NCI-H1417 (cell line): ENCODE measurements at regions not wholly inside any gene's neighbourhood (a gene's known extent, or its start where the extent isn't known, plus 50 kb on each side); places are given as distances from the start of the nearest gene placed in this dataset.

Experiments used
- DNase-seq, 3 experiments: peaks; one replicate each; lab custom pipeline; 2025; lab: John Stamatoyannopoulos, UW

GRCh38 chr3:104460477-104461406 is 906.0 kb upstream of the ALCAM start:
- peak in 1 of 3 experiments; percentile 42 for DNase-seq

GRCh38 chr3:104461431-104461830 is 905.3 kb upstream of the ALCAM start:
- no peak for DNase-seq

- DNase-seq = no peak
These were observed 894.5 kb upstream of the ALCAM start for GRCh38 chr3:104472221-104472620.

- no peak for DNase-seq
These were observed 892.7 kb upstream of the ALCAM start for GRCh38 chr3:104474011-104474410.

- DNase-seq = no peak
These were observed 863.7 kb upstream of the ALCAM start for GRCh38 chr3:104503022-104503421.

GRCh38 chr3:104510131-104510849 is 856.4 kb upstream of the ALCAM start:
- DNase-seq = peak in 1 of 3 experiments; percentile 16

- DNase-seq = no peak
These were observed 852.3 kb upstream of the ALCAM start for GRCh38 chr3:104514371-104514770.

- no peak for DNase-seq
These were observed 851.9 kb upstream of the ALCAM start for GRCh38 chr3:104514776-104515175.

GRCh38 chr3:104519068-104519467 is 847.6 kb upstream of the ALCAM start:
- no peak for DNase-seq

GRCh38 chr3:104519468-104520227 is 847.1 kb upstream of the ALCAM start:
- DNase-seq = no peak

GRCh38 chr3:104520228-104520655 is 846.5 kb upstream of the ALCAM start:
- no peak for DNase-seq

- no peak for DNase-seq
These were observed 844.9 kb upstream of the ALCAM start for GRCh38 chr3:104521606-104522336.

GRCh38 chr3:104523136-104523535 is 843.6 kb upstream of the ALCAM start:
- DNase-seq = no peak

GRCh38 chr3:104526901-104527401 is 839.8 kb upstream of the ALCAM start:
- no peak for DNase-seq

- DNase-seq = no peak
These were observed 835.8 kb upstream of the ALCAM start for GRCh38 chr3:104530934-104531333.

GRCh38 chr3:104536715-104537114 is 830.0 kb upstream of the ALCAM start:
- no peak for DNase-seq

GRCh38 chr3:104537323-104537722 is 829.4 kb upstream of the ALCAM start:
- no peak for DNase-seq

- no peak for DNase-seq
These were observed 820.4 kb upstream of the ALCAM start for GRCh38 chr3:104546301-104546700.

GRCh38 chr3:104547031-104547430 is 819.7 kb upstream of the ALCAM start:
- DNase-seq = peak in 2 of 3 experiments; percentile 3 to 17

GRCh38 chr3:104548401-104548800 is 818.3 kb upstream of the ALCAM start:
- no peak for DNase-seq

- no peak for DNase-seq
These were observed 817.5 kb upstream of the ALCAM start for GRCh38 chr3:104549099-104549714.
